ENCODE measurements at regions not wholly inside any gene's neighbourhood (a gene's known extent, or its start where the extent isn't known, plus 50 kb on each side); places are given as distances from the start of the nearest gene placed in this dataset.

- DNase-seq: no peak
These were observed 220.8 kb upstream of the MARCKS start for GRCh38 chr6:113636357-113636824.

DNA sequence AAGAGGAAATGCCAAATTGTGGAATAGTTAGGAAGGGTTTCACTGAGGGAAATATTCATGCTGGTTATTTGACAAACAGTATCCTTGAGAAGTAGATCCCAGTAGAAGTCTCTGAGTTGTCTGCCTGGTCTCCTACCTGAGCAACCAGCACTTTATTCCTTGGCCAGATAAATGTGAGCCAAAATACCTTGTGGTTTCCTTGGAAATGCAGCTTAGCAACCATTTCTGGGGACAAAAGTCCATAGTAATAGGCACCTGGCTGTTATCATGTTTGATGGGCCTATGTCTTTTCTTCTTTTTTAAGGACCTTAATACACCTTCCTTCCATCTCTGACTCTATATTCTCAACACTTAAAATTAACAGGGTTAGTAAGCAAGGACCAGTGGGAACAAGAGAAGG lies 217.1 kb upstream of the MARCKS start:
- DNase-seq: no peak

GRCh38 chr6:113642001-113642713 lies 215.0 kb upstream of the MARCKS start:
- no peak for DNase-seq

GRCh38 chr6:113642714-113643406 lies 214.3 kb upstream of the MARCKS start:
- DNase-seq: no peak

- DNase-seq: no peak
These were observed 213.8 kb upstream of the MARCKS start for GRCh38 chr6:113643407-113643770.

GRCh38 chr6:113644861-113645575 lies 212.1 kb upstream of the MARCKS start:
- no peak for DNase-seq

- DNase-seq: no peak
These were observed 211.6 kb upstream of the MARCKS start for GRCh38 chr6:113645576-113645970.

- no peak for DNase-seq
These were observed 211.2 kb upstream of the MARCKS start for GRCh38 chr6:113645986-113646385.

DNA sequence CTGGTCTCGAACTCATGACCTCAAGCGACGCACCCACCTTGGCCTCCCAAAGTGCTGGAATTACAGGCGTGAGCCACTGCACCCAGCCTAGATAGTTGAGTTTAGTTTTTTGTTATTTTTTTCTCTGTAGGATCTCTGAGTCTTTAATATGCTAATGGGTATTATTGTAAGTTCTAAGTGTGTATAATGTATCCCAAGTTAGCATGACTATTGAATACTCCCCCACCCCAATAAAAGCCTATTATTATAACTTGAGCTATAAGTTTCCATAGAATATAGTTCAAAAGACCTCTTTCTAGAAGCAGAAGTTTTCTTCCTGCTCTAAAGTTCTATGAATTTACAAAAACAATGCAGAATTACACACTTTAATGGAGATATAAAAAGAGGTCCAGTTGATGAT lies 210.4 kb upstream of the MARCKS start:
- no peak for DNase-seq

DNA sequence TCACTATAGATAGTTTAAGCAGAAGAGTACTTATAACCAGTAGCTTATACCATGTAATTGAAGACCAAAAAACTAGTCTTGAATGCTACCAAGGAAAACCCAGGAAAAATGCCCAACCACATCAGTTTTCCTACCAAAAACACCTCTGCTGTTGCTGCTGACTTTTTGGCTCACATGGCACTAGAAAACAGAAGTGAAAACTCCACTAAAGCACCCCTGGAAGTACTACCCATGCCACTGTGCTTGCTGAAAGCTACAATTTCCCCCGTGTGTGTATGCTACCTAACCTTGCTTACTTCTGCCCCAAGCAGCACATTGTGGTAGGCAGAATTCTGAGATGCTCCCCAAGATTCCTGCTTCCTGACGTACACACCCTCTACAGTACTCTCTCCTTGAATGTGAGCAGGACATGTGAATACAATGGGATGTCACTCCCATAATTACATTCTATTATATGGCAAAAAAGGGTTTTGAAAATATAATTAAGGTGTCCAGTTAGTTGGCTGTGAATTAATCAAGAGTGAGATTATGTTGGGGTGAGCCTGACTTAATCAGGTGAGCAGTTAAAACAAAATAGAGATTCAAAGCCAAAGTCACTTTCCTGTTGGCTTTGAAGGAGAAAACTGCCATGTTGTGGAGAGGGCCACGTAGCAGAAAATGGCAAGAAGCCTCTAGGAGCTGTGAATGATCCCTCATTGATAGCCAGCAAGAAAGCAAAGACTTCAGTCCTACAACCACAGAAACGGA lies 209.8 kb upstream of the MARCKS start:
- DNase-seq: no peak

GRCh38 chr6:113648698-113649097 lies 208.4 kb upstream of the MARCKS start:
- DNase-seq: no peak

DNA sequence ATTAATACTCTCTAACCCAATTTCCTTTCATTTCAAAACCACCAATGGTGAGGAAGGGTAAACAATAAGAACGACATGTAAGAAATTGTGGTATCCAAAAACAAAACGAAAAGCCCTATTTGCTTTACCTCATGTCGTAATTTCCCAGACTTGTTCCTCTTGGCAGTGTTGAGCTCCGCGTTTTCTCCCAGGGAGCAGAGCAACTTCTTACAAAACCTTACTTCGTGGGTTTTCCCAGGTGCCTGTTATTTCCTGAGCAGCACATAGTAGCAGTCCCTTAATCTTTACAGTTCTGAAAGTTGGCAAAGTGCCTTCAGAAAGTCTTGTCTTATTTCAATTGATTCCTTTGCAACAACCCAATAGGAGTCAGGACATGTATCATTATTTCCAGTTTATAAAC lies 207.9 kb upstream of the MARCKS start:
- no peak for DNase-seq

DNA sequence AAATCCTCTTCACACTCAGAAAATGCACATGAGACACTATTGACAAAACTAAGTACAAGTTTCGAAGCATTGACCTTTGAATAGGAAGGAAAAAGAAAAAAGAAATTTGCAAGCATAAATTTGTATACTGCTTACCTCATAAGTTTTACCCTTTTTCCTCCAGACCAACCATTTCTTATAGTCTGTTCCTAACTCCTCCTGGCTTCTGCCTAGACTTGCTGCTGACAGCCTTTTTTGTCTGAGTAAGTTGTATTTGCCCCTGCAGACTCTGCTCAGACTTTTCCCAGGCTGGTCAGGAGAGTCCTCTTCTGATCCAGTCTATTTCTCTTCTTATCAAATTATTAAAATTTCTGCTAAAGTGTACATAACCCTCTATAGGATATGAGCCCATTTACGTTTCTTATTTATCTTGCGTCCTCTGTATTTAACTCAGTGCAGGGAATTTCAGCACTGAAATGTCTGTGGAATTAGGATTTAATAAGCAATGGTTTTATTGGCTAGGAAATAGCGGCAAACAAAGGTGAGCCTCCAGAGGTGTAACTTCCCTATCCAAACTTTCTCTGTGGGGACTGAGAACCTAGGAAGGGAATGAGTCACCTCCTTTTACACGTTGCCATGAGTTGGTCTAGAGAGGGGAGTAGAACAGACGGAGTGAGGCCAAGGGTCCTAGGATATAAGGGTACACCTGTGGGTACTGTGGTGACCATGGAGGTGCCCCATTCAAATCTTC lies 207.1 kb upstream of the MARCKS start:
- DNase-seq: no peak

DNA sequence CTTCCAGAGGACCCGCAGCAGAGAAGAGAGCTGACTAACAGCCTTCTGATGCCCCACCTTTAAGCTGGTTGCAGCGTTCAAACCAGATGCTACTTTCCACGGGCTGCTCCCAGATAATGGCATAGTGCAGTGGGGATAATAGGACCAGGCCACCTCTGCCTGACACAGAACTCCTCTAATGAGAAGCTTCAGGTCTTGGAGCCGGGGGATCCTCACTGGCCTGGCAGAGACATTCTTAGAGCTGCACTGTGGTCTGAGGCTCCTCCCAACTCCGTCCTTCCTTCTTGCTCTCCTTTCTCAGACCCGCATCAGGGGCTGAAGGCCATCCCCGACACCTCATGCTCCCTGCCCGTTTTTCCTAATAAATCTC lies 206.6 kb upstream of the MARCKS start:
- no peak for DNase-seq

- no peak for DNase-seq
These were observed 206.0 kb upstream of the MARCKS start for GRCh38 chr6:113651120-113651519.

- DNase-seq: no peak
These were observed 205.2 kb upstream of the MARCKS start for GRCh38 chr6:113651920-113652319.

DNA sequence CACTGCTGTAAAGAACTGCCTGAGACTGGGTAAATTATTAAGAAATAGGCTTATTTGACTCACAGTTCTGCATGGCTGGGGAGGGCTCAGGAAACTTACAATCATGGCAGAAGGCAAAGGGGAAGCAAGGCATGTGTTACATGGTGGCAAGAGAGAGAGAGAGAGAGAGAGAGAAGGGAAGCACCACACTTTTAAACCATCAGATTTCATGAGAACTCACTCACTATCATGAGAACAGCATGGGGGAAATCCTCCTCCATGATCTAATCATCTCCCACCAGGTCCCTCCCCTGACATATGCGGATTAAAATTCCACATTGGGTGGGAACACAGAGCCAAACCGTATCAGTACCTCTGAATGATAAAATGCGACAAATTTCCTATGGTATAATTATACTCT lies 203.9 kb upstream of the MARCKS start:
- DNase-seq: no peak

DNA sequence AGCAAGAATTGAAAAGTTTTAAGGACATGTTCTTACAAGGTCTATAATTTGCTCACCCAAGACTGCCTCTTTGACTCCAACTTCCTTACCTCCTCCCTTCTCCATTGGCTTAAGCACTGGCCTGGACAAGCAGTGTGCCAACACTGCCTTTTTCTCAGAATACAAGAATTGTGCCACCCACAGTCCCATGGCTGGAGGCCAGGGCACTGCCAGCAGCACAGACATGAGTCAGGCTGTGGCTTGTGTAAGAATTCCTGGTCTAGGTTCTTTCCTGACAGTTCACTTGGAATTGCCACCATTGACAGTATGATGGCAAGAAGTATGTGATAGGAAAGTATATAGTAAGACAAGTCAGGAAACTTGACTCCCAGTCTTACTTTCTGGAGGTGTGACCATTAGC lies 202.7 kb upstream of the MARCKS start:
- no peak for DNase-seq

- DNase-seq: no peak
These were observed 201.4 kb upstream of the MARCKS start for GRCh38 chr6:113655761-113656160.

DNA sequence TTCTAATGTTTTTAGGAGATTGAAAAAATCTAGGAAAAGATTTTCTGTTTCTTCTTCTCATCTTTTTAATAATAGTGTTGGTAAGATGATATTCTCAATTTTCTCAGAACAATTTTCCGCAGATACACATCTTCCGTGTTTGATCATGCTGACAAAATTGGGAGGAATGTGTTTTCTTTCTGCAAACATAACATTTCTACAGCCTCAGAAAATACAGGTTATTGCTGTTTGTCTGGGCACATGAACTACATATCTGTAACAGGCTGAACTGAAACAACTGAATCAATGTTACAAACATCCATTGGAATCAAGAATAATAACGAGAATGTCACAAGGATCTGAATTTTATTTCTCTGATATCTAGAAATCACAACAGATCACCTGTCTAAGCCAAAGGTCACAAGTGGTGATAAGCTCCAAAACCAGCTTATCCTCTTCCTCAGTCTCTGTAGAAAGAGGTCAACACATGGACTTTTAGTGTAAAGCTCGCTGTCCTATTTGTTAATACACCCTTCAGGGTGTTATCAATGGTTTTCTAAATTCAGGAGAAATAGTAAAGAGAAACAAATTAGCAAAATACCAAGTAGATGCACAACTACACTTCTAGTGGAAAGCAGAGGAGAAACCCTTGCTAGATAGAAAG lies 197.3 kb upstream of the MARCKS start:
- DNase-seq: no peak

DNA sequence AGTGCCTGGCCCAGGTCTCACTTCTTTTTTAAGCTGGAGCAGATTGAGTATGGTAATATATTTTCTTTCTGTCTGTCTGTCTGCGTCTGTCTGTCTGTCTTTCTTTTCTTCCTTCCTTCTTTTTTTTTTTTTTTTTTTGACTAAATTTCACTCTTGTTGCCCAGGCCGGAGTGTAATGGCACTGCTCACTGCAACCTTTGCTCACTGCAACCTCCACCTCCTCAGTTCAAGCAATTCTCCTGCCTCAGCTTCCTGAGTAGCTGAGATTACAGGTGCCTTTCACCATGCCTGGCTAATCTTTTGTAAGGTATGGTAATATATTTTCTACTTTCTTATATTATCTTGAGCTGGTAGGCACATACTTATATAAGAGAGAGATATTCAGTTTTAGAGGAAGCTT lies 196.3 kb upstream of the MARCKS start:
- DNase-seq: no peak

DNA sequence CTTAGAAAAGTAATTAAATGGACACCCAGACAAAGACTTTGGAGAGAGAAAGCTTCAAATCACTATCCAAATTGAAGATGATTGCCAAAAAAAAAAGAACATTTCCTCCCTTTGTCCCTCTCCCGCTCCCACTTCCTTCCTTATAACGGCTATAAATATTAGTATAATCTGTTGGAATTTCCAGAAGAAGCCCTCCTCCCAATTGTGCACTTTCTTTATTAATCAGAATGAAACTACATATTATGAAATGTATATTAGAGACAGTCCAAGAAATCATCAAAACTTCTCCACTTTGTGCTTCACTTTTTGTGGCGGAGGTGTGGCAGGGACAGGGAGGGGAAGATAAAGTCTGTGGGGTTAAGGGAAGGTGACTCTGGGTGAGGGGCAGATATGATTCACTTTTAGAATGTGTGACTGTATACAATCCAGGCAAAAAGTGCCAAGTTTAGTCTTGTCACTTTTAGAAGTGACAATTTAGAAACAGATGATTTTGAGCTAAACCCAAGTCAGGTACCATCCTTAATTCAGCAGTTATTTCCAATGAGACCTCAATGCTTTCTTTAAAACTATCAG lies 195.0 kb upstream of the MARCKS start:
- no peak for DNase-seq

All from CD4-positive, alpha-beta T cell treated with Interleukin-10 for 1 hour (primary cell).